GM12892 (cell line): ENCODE measurements at regions not wholly inside any gene's neighbourhood (a gene's known extent, or its start where the extent isn't known, plus 50 kb on each side); places are given as distances from the start of the nearest gene placed in this dataset.

ENCODE experiments used
- POLR2A ChIP-seq: IDR thresholded peaks from 2 replicates; pipeline ENCODE4 v1.6.1; 2011; ENCODE audit warnings: low read depth, low read length, control low read depth
- TAF1 ChIP-seq: IDR thresholded peaks from 2 replicates; pipeline ENCODE4 v1.6.1; 2011; ENCODE audit warnings: low read depth, mild to moderate bottlenecking, control low read depth, low read length, borderline replicate concordance

DNA sequence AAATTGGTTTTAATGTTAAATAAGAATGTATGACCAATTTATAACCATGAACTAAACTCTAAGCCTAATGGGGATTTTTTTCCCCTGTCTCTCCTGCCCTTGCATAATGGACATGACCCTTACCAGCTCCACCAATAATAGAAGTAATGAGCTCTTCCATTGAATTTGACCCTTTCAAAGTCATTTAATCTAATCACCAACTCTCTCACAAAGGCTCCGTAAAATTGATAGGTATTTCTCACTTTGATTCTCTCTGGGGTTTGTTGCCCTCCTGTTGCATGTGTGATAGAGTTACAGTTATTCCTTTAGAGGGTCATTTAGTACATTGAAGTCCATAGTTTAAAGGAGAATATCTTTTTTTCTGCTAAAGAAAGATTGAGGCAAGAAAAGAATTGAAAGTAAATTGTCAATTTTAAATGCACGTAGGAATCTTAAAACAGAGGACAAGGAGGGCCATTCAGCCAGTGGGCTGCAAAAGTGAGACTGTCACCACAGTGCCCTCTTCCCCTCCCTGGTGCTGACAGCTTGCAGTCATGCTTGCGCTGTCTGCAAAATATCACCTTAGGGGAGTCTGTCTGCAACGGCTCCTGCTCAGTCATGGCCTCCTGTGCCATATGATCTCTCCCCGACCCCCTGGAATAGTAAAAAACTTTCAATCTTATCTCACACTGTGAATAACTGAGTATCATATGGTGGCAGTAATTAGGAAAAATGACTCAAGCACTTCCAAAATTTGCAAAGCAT is 307.5 kb upstream of the GNPDA2 start:
- TF ChIP-seq POLR2A (no peak), TAF1 (no peak)
